Dendritic cell treated with granulocyte-macrophage colony-stimulating factor and Interleukin-4, amounts not matched to agents 40 ng/mL and 50 ng/mL, for 4 days (primary cell): ENCODE measurements at regions not wholly inside any gene's neighbourhood (a gene's known extent, or its start where the extent isn't known, plus 50 kb on each side); places are given as distances from the start of the nearest gene placed in this dataset.

Source experiments
- H3K27ac Mint-ChIP-seq: one replicate; pipeline ENCODE4 v1.8.0; 2022; ENCODE audit warnings: mild to moderate bottlenecking, mixed read lengths
- H3K27me3 Mint-ChIP-seq: one replicate; pipeline ENCODE4 v1.8.0; 2022; ENCODE audit warnings: mild to moderate bottlenecking, mixed read lengths
- H3K36me3 Mint-ChIP-seq: one replicate; pipeline ENCODE4 v1.8.0; 2022; ENCODE audit warnings: low read depth, mixed read lengths
- H3K4me1 Mint-ChIP-seq: one replicate; pipeline ENCODE4 v1.8.0; 2022; ENCODE audit warnings: low read depth, mixed read lengths
- H3K4me3 Mint-ChIP-seq: one replicate; pipeline ENCODE4 v1.8.0; 2022; ENCODE audit warnings: mild to moderate bottlenecking, moderate library complexity, mixed read lengths
- H3K9me3 Mint-ChIP-seq: one replicate; pipeline ENCODE4 v1.8.0; 2022; ENCODE audit warnings: mixed read lengths
- intact Hi-C: fragments of 100-400 bp; cut with micrococcal nuclease; formaldehyde crosslinking; loops from one replicate; pipeline ENCODE4 v1.15.0; 2022

DNA sequence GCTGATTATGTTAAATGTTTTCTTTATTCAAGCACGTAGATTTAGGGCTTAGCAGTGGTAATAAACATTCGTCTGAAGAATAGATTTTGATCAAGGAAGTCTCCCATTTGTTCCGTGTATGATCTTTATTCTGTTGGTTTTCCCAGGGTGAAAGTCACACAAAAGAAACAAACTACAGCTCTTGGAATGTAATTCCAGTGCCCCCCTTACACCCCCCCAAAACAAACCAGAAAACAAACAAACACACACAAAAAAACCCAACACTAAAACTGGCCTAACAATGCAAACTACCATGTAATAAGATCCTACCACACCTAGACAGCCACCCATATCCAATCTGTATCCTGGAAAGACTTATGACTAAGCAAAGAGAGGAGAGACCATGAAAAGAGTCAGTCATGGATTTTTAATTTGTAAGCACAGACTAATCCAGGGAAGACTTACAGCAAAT, 196.2 kb upstream of the ELL2 start:
- intact Hi-C loops: no loop called here
- H3K9me3 Mint-ChIP-seq: no peaks in the 10 kb centered on the region

GRCh38 chr5:96157077-96157780, 195.6 kb upstream of the ELL2 start:
- intact Hi-C loops: no loop called here
- Mint-ChIP-seq H3K27me3 (no peaks in the 10 kb centered on the region), H3K9me3 (peaks cover under 1% of the 10 kb centered on the region)

More for the DNA sequence above, 196.2 kb upstream of the ELL2 start:
- H3K27ac Mint-ChIP-seq: no peak overlapping the region
- H3K36me3 Mint-ChIP-seq: no peaks in the 10 kb centered on the region
- H3K4me3 Mint-ChIP-seq: no peak overlapping the region
- H3K4me1 Mint-ChIP-seq: no peaks in the 10 kb centered on the region
- H3K27me3 Mint-ChIP-seq: no peaks in the 10 kb centered on the region

DNA sequence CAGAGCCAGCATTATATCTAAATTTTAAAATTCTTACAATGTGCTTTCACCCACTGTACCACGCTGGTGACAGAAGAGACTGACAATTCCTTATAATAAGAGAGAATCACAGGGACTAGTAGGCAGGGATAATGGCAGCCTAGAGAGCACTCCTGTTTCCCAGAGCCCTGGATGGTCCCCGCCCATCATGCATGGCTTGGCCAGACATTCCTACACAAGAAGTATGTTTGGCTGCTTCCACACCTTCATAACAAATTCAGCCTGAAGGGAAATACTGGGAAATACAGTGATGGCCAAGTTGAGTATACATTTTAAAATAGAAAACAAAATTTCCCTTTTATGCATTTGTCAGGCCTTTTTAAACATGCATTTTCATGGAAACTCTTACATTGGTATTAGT, 193.5 kb upstream of the ELL2 start:
- H3K4me1 Mint-ChIP-seq: peaks cover 21% of the 10 kb centered on the region
- intact Hi-C loops: no loop called here

More at GRCh38 chr5:96157077-96157780, 195.6 kb upstream of the ELL2 start:
- Mint-ChIP-seq H3K4me3 (no peak overlapping the region), H3K4me1 (peaks cover 2% of the 10 kb centered on the region), H3K36me3 (no peaks in the 10 kb centered on the region), H3K27ac (no peak overlapping the region)

DNA sequence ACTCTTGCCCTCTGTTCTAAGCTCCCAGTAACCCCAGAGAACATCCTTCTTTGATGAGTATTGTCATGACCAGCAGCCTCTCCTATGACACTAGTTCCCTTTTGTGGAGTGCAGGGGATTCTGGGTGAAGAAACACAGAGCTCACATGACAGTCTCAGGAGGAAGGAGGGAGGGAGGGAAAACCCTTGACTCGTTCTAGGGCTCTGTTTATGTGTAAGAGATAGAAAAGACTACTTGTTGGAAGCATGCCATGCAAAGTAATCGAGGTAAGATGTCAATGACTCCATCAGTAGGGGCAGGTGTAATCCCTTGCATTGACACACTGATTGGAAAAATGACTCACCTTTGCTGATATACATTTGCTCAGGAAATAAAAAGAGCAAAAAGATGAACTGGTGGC, 190.2 kb upstream of the ELL2 start:
- Mint-ChIP-seq H3K4me3 (no peak overlapping the region), H3K27ac (no peak overlapping the region), H3K9me3 (peaks cover 14% of the 10 kb centered on the region), H3K36me3 (no peaks in the 10 kb centered on the region), H3K4me1 (peaks cover 21% of the 10 kb centered on the region), H3K27me3 (no peaks in the 10 kb centered on the region)
- intact Hi-C loops: no loop called here

More for the DNA sequence above, 193.5 kb upstream of the ELL2 start:
- no peaks in the 10 kb centered on the region for H3K27me3 Mint-ChIP-seq
- H3K36me3 Mint-ChIP-seq: no peaks in the 10 kb centered on the region
- no peak overlapping the region for H3K27ac Mint-ChIP-seq
- peaks cover 14% of the 10 kb centered on the region for H3K9me3 Mint-ChIP-seq
- no peak overlapping the region for H3K4me3 Mint-ChIP-seq

DNA sequence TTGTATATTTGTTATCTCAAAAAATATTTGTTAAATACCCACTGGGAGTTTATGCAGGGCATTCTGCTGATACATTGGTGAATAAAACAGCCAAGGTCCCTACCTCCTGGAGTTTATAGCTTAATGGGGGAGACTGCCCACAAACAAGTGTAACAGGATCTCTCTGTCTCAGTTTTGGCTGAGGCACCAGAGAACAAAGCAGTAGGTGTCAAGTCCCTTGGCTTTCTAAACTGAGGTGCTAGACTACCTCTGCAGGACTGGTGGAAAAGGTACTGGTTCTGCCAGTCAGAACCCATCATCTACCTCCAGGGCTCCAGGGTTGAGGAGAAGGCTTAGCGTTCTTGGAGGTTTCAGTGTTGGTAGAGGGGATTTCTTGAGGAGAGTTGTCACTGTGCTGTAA, 188.4 kb upstream of the ELL2 start:
- Mint-ChIP-seq H3K27ac (peak overlapping the region; percentile 16), H3K9me3 (peaks cover 14% of the 10 kb centered on the region), H3K27me3 (no peaks in the 10 kb centered on the region), H3K4me3 (no peak overlapping the region), H3K4me1 (peaks cover 32% of the 10 kb centered on the region), H3K36me3 (no peaks in the 10 kb centered on the region)
- intact Hi-C loops: no loop called here

- no peak overlapping the region for H3K4me3 Mint-ChIP-seq
- intact Hi-C loops: loop anchor here (5.0 kb wide), 1 partner anchor 187 kb away; the partner anchor contains the start of gene ELL2
- H3K27ac Mint-ChIP-seq: no peak overlapping the region
- peaks cover 32% of the 10 kb centered on the region for H3K4me1 Mint-ChIP-seq
- H3K27me3 Mint-ChIP-seq: no peaks in the 10 kb centered on the region
- peaks cover 14% of the 10 kb centered on the region for H3K9me3 Mint-ChIP-seq
- no peaks in the 10 kb centered on the region for H3K36me3 Mint-ChIP-seq
These were observed 187.9 kb upstream of the ELL2 start for GRCh38 chr5:96149546-96149945.

GRCh38 chr5:96149021-96149420, 187.4 kb upstream of the ELL2 start:
- Mint-ChIP-seq H3K9me3 (peaks cover 14% of the 10 kb centered on the region), H3K27ac (no peak overlapping the region)
- intact Hi-C loops: loop anchor here (5.0 kb wide), 1 partner anchor 187 kb away; the partner anchor contains the start of gene ELL2

DNA sequence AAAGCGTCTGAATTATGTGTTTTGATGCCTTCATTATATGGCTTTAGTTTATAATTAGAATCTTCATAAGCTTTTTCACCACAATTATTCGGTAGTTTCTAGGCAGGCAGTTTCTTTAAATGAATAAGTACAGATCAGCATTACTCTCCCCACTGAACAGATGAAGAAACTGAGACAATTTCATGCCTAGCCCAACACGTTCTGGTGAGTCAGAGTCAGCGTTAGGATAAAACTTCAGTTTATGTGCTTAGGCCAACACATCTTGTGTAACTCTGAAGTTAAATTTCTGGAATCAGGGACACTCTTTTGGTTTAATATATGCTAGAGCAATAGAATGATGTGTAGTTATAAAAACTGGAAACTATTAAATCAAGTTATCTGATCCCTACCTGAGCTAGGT, 186.7 kb upstream of the ELL2 start:
- peaks cover 32% of the 10 kb centered on the region for H3K4me1 Mint-ChIP-seq
- H3K4me3 Mint-ChIP-seq: no peak overlapping the region
- no peaks in the 10 kb centered on the region for H3K36me3 Mint-ChIP-seq
- peaks cover 14% of the 10 kb centered on the region for H3K9me3 Mint-ChIP-seq
- intact Hi-C loops: loop anchor here (5.0 kb wide), 1 partner anchor 186 kb away; the partner anchor contains the start of gene ELL2
- H3K27ac Mint-ChIP-seq: no peak overlapping the region
- no peaks in the 10 kb centered on the region for H3K27me3 Mint-ChIP-seq

More at GRCh38 chr5:96149021-96149420, 187.4 kb upstream of the ELL2 start:
- H3K36me3 Mint-ChIP-seq: no peaks in the 10 kb centered on the region
- no peaks in the 10 kb centered on the region for H3K27me3 Mint-ChIP-seq
- H3K4me3 Mint-ChIP-seq: no peak overlapping the region
- H3K4me1 Mint-ChIP-seq: peaks cover 32% of the 10 kb centered on the region

DNA sequence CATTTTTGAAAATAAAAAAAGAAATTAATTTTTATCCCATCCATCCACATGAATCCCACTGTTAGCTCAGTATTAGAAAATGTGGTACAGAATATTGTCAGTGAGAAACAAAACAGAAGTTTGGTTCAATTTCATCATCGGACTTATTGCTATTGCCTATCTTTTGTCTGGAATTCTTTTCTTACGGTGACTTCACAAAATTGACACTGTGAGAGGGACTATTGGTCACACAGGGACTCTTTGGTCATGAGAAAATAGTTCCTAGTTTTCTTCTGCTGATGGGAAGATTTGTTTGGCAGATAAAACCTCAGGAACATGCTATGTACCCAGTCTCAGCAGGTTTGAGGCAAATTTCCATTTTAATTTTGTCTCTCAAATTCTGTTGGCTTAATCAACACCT, 186.2 kb upstream of the ELL2 start:
- intact Hi-C loops: loop anchor here (5.0 kb wide), 1 partner anchor 186 kb away; the partner anchor contains the start of gene ELL2
- Mint-ChIP-seq H3K27ac (no peak overlapping the region), H3K4me3 (no peak overlapping the region), H3K9me3 (peaks cover 14% of the 10 kb centered on the region), H3K4me1 (peaks cover 32% of the 10 kb centered on the region), H3K27me3 (no peaks in the 10 kb centered on the region), H3K36me3 (no peaks in the 10 kb centered on the region)

- H3K36me3 Mint-ChIP-seq: no peaks in the 10 kb centered on the region
- intact Hi-C loops: loop anchor here (5.0 kb wide), 1 partner anchor 184 kb away; the partner anchor contains the start of gene ELL2
- no peaks in the 10 kb centered on the region for H3K27me3 Mint-ChIP-seq
- H3K9me3 Mint-ChIP-seq: peaks cover 8% of the 10 kb centered on the region
- H3K27ac Mint-ChIP-seq: peak overlapping the region; percentile 60
- H3K4me3 Mint-ChIP-seq: no peak overlapping the region
- peaks cover 25% of the 10 kb centered on the region for H3K4me1 Mint-ChIP-seq
These were observed 185.0 kb upstream of the ELL2 start for GRCh38 chr5:96146675-96147074.

- H3K4me1 Mint-ChIP-seq: peaks cover 11% of the 10 kb centered on the region
- H3K4me3 Mint-ChIP-seq: no peak overlapping the region
- no peaks in the 10 kb centered on the region for H3K9me3 Mint-ChIP-seq
These were observed 182.6 kb upstream of the ELL2 start for GRCh38 chr5:96144289-96144688.

GRCh38 chr5:96143450-96143849, 181.8 kb upstream of the ELL2 start:
- intact Hi-C loops: no loop called here
- Mint-ChIP-seq H3K4me3 (no peak overlapping the region), H3K27ac (no peak overlapping the region), H3K27me3 (no peaks in the 10 kb centered on the region), H3K9me3 (no peaks in the 10 kb centered on the region), H3K4me1 (peaks cover 11% of the 10 kb centered on the region), H3K36me3 (no peaks in the 10 kb centered on the region)

More at GRCh38 chr5:96144289-96144688, 182.6 kb upstream of the ELL2 start:
- intact Hi-C loops: no loop called here
- H3K36me3 Mint-ChIP-seq: no peaks in the 10 kb centered on the region
- H3K27ac Mint-ChIP-seq: no peak overlapping the region
- no peaks in the 10 kb centered on the region for H3K27me3 Mint-ChIP-seq

DNA sequence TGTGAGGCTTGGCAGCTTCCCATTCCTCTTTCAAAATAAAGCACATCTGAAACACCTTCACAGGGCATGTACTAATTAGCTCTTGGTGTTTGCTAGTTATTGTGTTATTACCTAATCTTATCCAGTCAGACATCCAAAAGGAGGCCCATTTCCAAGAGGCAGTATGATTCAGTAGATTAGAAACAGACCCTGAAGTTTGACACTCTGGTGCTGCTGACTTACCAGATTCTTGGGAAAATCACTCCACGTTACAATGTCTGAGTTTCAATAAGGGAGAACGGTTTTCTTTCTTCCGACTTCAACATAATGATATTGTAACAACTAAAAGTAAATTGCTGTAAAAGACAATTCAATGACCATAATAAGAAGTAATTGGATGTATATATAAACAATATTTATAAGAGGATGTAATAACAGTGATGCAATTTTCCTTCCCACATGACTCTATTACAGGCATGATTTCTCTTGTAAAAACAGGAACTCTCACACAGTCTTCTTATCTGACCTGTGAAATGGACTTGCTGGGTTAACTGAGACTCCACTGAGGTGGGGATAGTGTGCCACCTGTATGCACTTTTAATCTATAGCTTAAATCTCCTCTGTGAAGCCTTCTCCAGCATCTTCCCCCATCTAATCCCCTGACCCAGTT, 181.3 kb upstream of the ELL2 start:
- no peaks in the 10 kb centered on the region for H3K9me3 Mint-ChIP-seq
- H3K4me3 Mint-ChIP-seq: no peak overlapping the region
- no peak overlapping the region for H3K27ac Mint-ChIP-seq
- no peaks in the 10 kb centered on the region for H3K27me3 Mint-ChIP-seq
- peaks cover 11% of the 10 kb centered on the region for H3K4me1 Mint-ChIP-seq
- H3K36me3 Mint-ChIP-seq: no peaks in the 10 kb centered on the region
- intact Hi-C loops: no loop called here

- no peak overlapping the region for H3K27ac Mint-ChIP-seq
- no peaks in the 10 kb centered on the region for H3K9me3 Mint-ChIP-seq
- H3K27me3 Mint-ChIP-seq: no peaks in the 10 kb centered on the region
- intact Hi-C loops: no loop called here
- H3K4me3 Mint-ChIP-seq: no peak overlapping the region
- peaks cover 11% of the 10 kb centered on the region for H3K4me1 Mint-ChIP-seq
- H3K36me3 Mint-ChIP-seq: no peaks in the 10 kb centered on the region
These were observed 180.6 kb upstream of the ELL2 start for GRCh38 chr5:96142184-96142781.
